ENCODE measurements at regions not wholly inside any gene's neighbourhood (a gene's known extent, or its start where the extent isn't known, plus 50 kb on each side); places are given as distances from the start of the nearest gene placed in this dataset.

DNA sequence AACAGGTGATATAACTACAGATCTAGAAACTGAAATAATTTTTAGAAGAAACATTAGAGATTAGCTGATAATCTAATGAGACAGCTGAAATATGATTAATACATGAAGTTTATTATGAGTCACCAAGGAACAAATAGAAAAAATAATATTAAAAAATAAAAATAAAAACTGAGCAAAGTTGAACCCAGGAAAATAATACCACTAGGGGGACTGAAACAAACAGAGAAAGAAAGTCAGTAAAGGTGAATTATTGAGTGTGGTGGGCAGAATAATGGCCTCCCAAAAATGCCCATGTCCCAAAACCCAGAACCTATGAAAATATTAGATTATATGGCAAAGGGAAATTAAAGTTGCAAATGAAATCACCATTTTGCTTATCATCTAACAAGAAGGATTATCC lies 820.7 kb upstream of the INTU start:
- no peak for DNase-seq

DNA sequence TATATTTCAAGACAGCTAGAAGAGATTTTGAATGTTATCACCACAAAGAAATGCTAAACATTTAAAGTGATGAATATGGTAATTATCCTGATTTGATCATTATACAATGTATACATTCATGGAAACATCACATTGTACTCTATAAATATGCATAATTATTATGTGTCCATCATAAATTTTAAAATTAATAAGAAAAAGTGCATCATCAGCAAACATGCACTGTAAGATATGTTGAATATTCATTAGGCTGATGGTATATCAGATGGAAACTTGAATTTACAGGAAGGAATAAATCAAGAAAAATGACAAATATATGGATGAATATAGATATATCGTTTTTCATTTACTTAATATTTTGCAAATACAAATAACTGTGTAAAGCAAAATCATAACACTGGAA lies 812.1 kb upstream of the INTU start:
- DNase-seq = no peak

- DNase-seq = no peak
These were observed 811.6 kb upstream of the INTU start for GRCh38 chr4:126821152-126821551.

DNA sequence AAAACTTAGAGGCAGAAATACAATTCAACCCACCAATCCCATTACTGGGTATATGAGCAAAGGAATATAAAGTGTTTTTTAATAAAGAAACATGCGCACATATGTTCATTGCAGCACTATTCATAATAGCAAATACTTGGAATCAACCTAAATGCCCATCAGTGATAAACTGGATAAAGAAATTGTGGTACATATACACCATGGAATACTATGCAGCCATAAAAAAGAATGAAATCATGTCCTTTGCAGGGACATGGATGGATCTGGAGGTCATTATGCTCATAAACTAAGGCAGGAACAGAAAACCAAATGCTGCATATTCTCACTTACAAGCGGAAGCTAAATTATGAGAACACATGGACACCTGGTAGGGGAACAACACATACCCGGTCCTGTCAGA lies 807.7 kb upstream of the INTU start:
- DNase-seq = no peak

DNA sequence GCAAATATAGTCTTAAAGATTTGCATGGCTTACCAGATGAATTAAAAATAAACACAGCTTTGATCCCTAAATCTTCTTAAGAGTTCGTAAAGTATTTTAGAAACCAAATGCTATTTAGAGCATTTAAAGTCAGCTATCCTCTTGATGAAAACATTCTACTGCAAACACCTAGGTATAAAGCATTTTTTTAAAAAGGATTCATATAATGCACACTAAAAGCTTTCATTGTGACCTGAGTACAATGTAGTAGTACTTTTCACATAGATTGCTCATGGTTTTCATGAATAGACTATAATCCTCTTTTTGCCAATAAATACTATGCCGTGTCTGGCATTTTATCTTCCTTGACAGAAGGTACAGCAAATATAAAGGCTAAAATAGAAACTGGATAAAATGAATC lies 805.1 kb upstream of the INTU start:
- no peak for DNase-seq

GRCh38 chr4:126834854-126835253 lies 797.9 kb upstream of the INTU start:
- DNase-seq = no peak

- no peak for DNase-seq
These were observed 793.6 kb upstream of the INTU start for GRCh38 chr4:126838941-126839679.

DNA sequence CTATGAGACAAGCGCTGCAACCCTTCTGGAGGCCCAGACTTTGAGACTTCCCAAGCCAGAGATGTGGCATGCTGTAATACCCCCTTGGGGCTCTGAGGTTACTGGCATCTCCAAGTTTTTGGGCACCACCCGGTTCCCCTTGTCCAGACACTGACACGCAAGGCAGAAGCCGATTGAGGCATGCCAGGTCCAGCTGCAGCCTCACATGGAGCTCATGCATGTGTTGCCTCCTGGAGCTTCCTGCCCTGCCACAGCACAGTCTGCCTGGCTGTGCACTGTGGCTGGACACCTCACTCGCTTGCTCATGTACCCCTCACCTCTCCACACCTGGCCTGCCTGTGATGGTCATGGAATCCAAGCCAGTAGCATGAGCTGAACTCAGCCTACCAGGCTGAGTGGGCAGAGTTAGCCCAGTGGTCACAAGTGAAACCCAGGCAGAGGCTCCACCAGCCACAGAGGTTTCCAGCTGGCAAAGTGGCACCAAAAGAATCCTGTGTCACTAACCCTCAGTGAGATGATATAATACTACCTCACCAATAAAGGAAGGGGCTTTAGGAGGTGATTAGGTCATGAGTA lies 789.2 kb upstream of the INTU start:
- no peak for DNase-seq

GRCh38 chr4:126850286-126850685 lies 782.5 kb upstream of the INTU start:
- DNase-seq = no peak

DNA sequence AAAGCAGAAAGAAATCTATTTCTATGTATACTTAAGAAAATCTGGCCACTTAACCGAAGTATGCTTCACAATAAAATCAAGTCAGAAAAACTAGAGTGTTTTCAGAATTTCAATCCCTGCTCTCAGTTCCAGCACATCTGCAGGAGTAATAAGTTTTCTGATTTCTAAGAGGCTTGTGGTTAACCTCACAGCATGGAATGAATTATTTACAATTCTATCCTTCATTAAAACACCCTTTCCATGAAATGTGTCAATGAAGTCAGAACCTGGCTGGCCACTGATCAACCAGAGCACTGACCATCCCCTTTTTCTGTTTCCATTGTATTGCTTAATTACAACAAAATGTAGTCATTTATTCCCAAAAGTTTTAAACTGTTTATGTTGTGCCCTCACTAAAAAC lies 781.4 kb upstream of the INTU start:
- DNase-seq = no peak

DNA sequence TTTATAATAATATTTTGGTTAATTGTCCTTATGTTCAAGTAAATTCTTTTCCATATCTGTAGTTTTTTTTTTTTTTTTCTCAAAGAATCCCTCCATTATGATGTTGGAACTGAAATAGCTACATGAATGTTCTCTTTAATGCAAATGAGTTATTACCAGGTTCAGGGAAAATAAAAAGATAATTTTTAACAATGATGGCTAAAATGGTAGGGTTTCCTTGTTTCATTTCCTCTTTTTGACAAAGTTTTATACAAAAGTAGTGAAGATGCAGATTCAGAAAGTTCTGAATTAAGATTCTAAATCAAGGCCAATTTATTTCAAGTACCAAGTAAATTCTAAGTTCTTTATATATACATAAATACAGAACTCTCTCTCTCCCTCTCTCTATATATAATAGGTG lies 779.0 kb upstream of the INTU start:
- no peak for DNase-seq

DNA sequence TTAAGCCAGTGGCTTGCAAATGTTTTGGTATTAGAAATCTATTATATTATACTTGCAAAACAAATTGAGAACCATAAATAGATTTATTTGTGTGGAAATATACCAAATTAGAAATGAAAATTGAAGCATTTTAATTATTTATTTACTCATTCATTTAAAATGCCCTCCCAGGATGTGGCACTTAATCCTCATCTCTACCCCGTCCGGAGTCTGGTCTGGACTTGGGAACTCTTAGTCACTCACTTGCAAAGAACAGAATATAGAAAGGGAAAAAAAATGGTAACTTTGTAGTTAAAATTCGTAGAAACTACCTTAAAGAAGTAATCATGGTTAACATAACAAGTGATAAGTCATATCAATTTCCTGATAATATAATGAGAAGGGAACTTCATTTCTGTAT lies 775.9 kb upstream of the INTU start:
- DNase-seq = no peak

- no peak for DNase-seq
These were observed 773.4 kb upstream of the INTU start for GRCh38 chr4:126859314-126859713.

DNA sequence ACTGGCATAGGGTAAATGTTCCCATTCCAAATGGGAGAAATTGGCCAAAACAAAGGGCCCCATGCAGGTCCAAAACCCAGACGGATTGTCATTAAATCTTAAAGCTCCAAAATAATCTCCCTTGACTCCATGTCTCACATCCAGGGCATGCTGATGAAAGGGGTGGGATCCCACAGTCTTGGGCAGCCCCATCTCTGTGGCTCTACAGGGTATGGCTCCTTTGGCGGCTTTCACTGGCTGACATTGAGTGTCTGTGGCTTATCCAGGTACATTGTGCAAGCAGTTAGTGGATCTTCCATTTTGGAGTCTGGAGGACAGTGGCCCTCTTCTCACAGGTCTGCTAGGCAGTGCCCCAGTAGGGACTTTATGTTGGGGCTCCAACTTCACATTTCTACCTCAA lies 772.9 kb upstream of the INTU start:
- no peak for DNase-seq

- DNase-seq = no peak
These were observed 772.4 kb upstream of the INTU start for GRCh38 chr4:126860308-126860707.

DNA sequence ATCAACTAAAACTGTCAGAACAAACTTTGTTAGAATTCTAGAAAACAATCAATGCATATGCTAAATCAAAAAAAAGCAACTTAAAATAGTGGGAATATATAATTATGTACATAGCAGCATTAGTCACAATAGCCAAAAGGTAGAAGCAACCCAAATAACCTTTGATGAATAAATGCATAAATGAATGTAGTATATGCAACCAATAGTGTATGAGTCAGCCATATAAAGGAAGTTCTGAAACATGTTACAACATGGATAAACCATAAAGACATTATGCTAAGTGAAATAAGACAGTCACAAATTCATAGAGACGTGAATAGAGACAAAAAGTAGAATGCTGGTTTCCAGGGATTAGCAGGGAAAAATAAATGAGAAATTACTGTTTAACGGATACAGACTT lies 762.8 kb upstream of the INTU start:
- DNase-seq = no peak

- DNase-seq = no peak
These were observed 760.9 kb upstream of the INTU start for GRCh38 chr4:126871810-126872209.

DNA sequence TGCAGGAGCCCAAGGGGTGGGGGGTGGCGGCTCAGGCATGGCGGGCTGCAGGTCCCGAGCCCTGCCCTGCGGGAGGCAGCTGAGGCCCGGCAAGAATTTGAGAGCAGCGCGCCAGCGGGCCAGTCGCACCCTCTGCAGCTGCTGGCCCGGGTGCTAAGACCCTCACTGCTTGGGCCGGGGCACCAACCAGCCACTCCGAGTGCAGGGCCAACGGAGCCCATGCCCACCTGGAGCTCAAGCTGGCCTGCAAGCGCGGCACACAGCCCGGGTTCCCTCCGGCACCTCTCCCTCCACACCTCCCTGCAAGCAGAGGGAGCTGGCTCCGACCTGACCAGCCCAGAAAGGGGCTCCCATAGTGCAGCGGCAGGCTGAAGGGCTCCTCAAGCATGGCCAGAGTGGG lies 758.2 kb upstream of the INTU start:
- DNase-seq = no peak

GRCh38 chr4:126888968-126889367 lies 743.8 kb upstream of the INTU start:
- DNase-seq = no peak

DNA sequence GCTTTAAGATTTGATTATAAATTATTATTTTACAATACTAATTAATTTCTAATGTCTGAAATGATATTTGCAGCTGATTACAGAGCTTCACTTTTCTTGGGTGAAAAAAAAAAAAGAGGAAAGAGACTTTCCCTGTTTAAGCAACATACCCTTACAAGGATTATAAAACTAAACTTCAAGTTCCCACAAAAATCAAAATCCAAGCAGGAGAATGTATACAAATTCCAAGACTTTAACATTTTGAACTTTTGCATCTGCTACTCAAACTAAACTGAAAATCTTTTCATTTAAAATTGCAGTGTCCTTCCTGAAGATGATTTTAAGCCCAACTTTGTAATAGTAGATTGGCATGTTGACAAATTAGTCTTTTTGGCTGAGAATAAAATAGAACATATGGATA lies 742.4 kb upstream of the INTU start:
- no peak for DNase-seq

- DNase-seq = no peak
These were observed 741.8 kb upstream of the INTU start for GRCh38 chr4:126890994-126891393.

- DNase-seq = no peak
These were observed 737.8 kb upstream of the INTU start for GRCh38 chr4:126894963-126895362.

GRCh38 chr4:126895988-126896570 lies 736.7 kb upstream of the INTU start:
- no peak for DNase-seq

DNA sequence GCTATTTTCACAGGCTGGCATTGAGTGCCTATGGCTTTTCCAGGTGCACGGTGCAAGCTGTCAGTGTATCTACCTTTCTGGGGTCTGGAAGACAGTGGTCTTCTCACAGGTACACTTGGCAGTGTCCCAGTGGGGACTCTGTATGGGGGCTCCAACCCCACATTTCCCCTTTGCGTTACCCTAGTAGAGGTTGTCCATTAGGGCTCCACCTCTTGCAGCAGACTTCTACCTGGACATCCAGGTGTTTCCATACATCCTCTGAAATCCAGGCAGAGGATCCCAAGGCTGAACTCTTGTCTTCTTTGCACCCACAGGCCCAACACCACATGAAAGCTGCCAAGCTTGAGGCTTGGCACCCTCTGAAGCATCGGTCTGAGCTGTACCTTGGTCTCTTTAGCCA lies 735.7 kb upstream of the INTU start:
- DNase-seq = no peak

- no peak for DNase-seq
These were observed 733.9 kb upstream of the INTU start for GRCh38 chr4:126898815-126899214.
